Right lobe of liver (tissue), 6 donors: ENCODE measurements at regions not wholly inside any gene's neighbourhood (a gene's known extent, or its start where the extent isn't known, plus 50 kb on each side); places are given as distances from the start of the nearest gene placed in this dataset.

Experiments
- ATAC-seq, 4 donors: fragments of 200-7000 bp; cut with Tn5 transposase; one replicate each; pipeline ENCODE4 v1.9.1; 2020; ENCODE audit warnings: mild to moderate bottlenecking in 4 of 4, moderate library complexity in 4 of 4
- DNase-seq, 3 donors: peaks; one replicate each; pipeline ENCODE4 v3.0.0-alpha.2; 2020
- H3K27ac ChIP-seq, 3 donors: fragments of 200-600 bp; one replicate each; pipeline ENCODE4 v1.8.0; 2022
- H3K27me3 ChIP-seq, 2 donors: fragments of 200-600 bp; one replicate each; pipeline ENCODE4 v1.8.0; 2022
- H3K36me3 ChIP-seq, 4 donors: fragments of 200-600 bp; sonication (generic) in 1 of 4; one replicate each; pipeline versions ENCODE4 v1.5.1 to v1.8.0; 2017 to 2022; ENCODE audit warnings: control low read depth in 1 of 4
- H3K4me1 ChIP-seq, 4 donors: fragments of 200-600 bp; sonication (generic) in 1 of 4; one replicate each; pipeline versions ENCODE4 v1.5.1 to v1.8.0; 2017 to 2022; ENCODE audit warnings: control low read depth in 1 of 4
- H3K4me3 ChIP-seq, 3 donors: fragments of 200-600 bp; one replicate each; pipeline ENCODE4 v1.8.0; 2022
- H3K9me3 ChIP-seq, 4 donors: fragments of 200-600 bp; sonication (generic) in 1 of 4; one replicate each; pipeline versions ENCODE4 v1.5.1 to v1.8.0; 2017 to 2022; ENCODE audit warnings: control low read depth in 1 of 4
- CTCF ChIP-seq, 4 donors: fragments of 200-600 bp in 3 of 4; fragments of 450-650 bp in 1 of 4; IDR thresholded peaks; one replicate each; pipeline versions ENCODE4 v1.5.1 to v1.8.0; 2016 to 2022; ENCODE audit warnings: antibody characterized with exemption in 4 of 4, mild to moderate bottlenecking in 2 of 4
- POLR2A ChIP-seq: fragments of 450-650 bp; IDR thresholded peaks from one replicate; pipeline ENCODE4 v1.6.1; 2017; ENCODE audit warnings: antibody characterized with exemption, mild to moderate bottlenecking
- WGBS: methylation state at CpG from one replicate; pipeline ENCODE4 v1.1.6; 2018; ENCODE audit warnings: low coverage, low lambda C conversion rate; ENCODE audit not compliant: insufficient coverage; ENCODE audit errors: missing lambda C conversion rate; 5-methylcytosine and 5-hydroxymethylcytosine counted together
- intact Hi-C, 2 donors: fragments of 100-400 bp; cut with DNase I; formaldehyde crosslinking; loops; one replicate each; pipeline versions ENCODE4 v1.11.2 to v1.14.1; 2022
- donor health status: DM: no; HTN: yes; CAD: no.
- donor health status: DM: no; HTN: no; CAD: no.
- donor health status: DM: no; HTN: no; CAD: no.
- donor health status: DM: no; HTN: yes; CAD: no.
- donor health status: DM: no; HTN: yes; CAD: no.

GRCh38 chr2:66110608-66111007, 324.3 kb upstream of the MEIS1 start:
- Histone ChIP-seq H3K27ac (no peak overlapping the region), H3K9me3 (no peaks in the 10 kb centered on the region), H3K4me3 (no peak overlapping the region), H3K27me3 (no peaks in the 10 kb centered on the region), H3K36me3 (no peaks in the 10 kb centered on the region), H3K4me1 (no peaks in the 10 kb centered on the region)
- ATAC-seq = no peak
- intact Hi-C loops = no loop called here
- WGBS = 65% methylated on average over 2 of the region's 2 CpGs
- no peak for DNase-seq
- TF ChIP-seq POLR2A = no peak
- no peak for TF ChIP-seq CTCF (IDR thresholded peaks at IDR 0.05)

- DNase-seq = no peak
- TF ChIP-seq POLR2A (no peak), CTCF (IDR thresholded peaks at IDR 0.05) (no peak)
- no peaks in the 10 kb centered on the region for H3K4me1 ChIP-seq
- H3K36me3 ChIP-seq = no peaks in the 10 kb centered on the region
- H3K4me3 ChIP-seq = no peak overlapping the region
- no peak for ATAC-seq
- no peaks in the 10 kb centered on the region for H3K9me3 ChIP-seq
- H3K27ac ChIP-seq = no peak overlapping the region
- 83% methylated on average over 2 of the region's 2 CpGs for WGBS
- no peaks in the 10 kb centered on the region for H3K27me3 ChIP-seq
- intact Hi-C loops = no loop called here
Observed at GRCh38 chr2:66110086-66110485, 324.8 kb upstream of the MEIS1 start.

- Histone ChIP-seq H3K36me3 (no peaks in the 10 kb centered on the region), H3K9me3 (no peaks in the 10 kb centered on the region), H3K4me3 (no peak overlapping the region), H3K27ac (no peak overlapping the region), H3K4me1 (no peaks in the 10 kb centered on the region), H3K27me3 (no peaks in the 10 kb centered on the region)
- no peak for TF ChIP-seq POLR2A
- no peak for TF ChIP-seq CTCF (IDR thresholded peaks at IDR 0.05)
- intact Hi-C loops = no loop called here
- DNase-seq (no peak), ATAC-seq (no peak)
- 80% methylated on average over 2 of the region's 2 CpGs for WGBS
Observed at GRCh38 chr2:66109419-66109818, 325.5 kb upstream of the MEIS1 start.

- H3K4me1 ChIP-seq = no peaks in the 10 kb centered on the region
- intact Hi-C loops = no loop called here
- no peaks in the 10 kb centered on the region for H3K27me3 ChIP-seq
- TF ChIP-seq CTCF (IDR thresholded peaks at IDR 0.05) (no peak), POLR2A (no peak)
- no peak for ATAC-seq
- no peak for DNase-seq
- WGBS = 74% methylated on average over 5 of the region's 5 CpGs
- H3K4me3 ChIP-seq = no peak overlapping the region
- no peaks in the 10 kb centered on the region for H3K36me3 ChIP-seq
- no peak overlapping the region for H3K27ac ChIP-seq
- H3K9me3 ChIP-seq = no peaks in the 10 kb centered on the region
Observed at GRCh38 chr2:66105066-66105753, 329.7 kb upstream of the MEIS1 start.

- no peaks in the 10 kb centered on the region for H3K36me3 ChIP-seq
- 44% methylated on average over 2 of the region's 3 CpGs for WGBS
- H3K27me3 ChIP-seq = no peaks in the 10 kb centered on the region
- intact Hi-C loops = no loop called here
- no peaks in the 10 kb centered on the region for H3K4me1 ChIP-seq
- no peaks in the 10 kb centered on the region for H3K9me3 ChIP-seq
- no peak for DNase-seq
- no peak overlapping the region for H3K27ac ChIP-seq
- ATAC-seq = no peak
- TF ChIP-seq CTCF (IDR thresholded peaks at IDR 0.05) = no peak
- H3K4me3 ChIP-seq = no peak overlapping the region
Observed at GRCh38 chr2:66103581-66103980, 331.3 kb upstream of the MEIS1 start.
